Ascending aorta (tissue), 2 donors: ENCODE measurements at regions not wholly inside any gene's neighbourhood (a gene's known extent, or its start where the extent isn't known, plus 50 kb on each side); places are given as distances from the start of the nearest gene placed in this dataset.
"Not testable (repeated sequence)": the region's sequence is repeated elsewhere in the genome, so short reads cannot be mapped to it uniquely, and the experiment has no call there.

Experiments used
- DNase-seq, 2 donors: peaks; one replicate each; pipeline ENCODE4 v3.0.0-alpha.2; 2019; ENCODE audit warnings: low spot score in 2 of 2
- H3K27ac ChIP-seq, 2 donors: fragments of 200-600 bp; sonication (generic); one replicate each; pipeline ENCODE4 v1.5.1; 2016 to 2017; ENCODE audit warnings: mild to moderate bottlenecking in 1 of 2
- H3K27me3 ChIP-seq: fragments of 200-600 bp; sonication (generic); one replicate; pipeline ENCODE4 v1.5.1; 2017
- H3K36me3 ChIP-seq, 2 donors: fragments of 200-600 bp; sonication (generic); one replicate each; pipeline ENCODE4 v1.5.1; 2016
- H3K4me1 ChIP-seq, 2 donors: fragments of 200-600 bp; sonication (generic); one replicate each; pipeline ENCODE4 v1.5.1; 2016 to 2017; ENCODE audit warnings: mild to moderate bottlenecking in 1 of 2
- H3K4me3 ChIP-seq, 2 donors: fragments of 200-600 bp; sonication (generic); one replicate each; pipeline ENCODE4 v1.5.1; 2016 to 2017; ENCODE audit warnings: mild to moderate bottlenecking in 1 of 2
- H3K9me3 ChIP-seq, 2 donors: fragments of 200-600 bp; sonication (generic); one replicate each; pipeline ENCODE4 v1.5.1; 2016
- CTCF ChIP-seq, 3 experiments: fragments of 200-600 bp in 2 of 3; fragments of 450-650 bp in 1 of 3; sonication (generic) in 2 of 3; IDR thresholded peaks; one replicate each; pipeline ENCODE4 v1.5.1; 2016 to 2019; ENCODE audit warnings: antibody characterized with exemption in 3 of 3, mild to moderate bottlenecking in 1 of 3, moderate library complexity in 1 of 3
- intact Hi-C: fragments of 100-400 bp; cut with DNase I; formaldehyde crosslinking; loops from one replicate; pipeline ENCODE4 v1.15.1; 2023

GRCh38 chr21:14050121-14050520, 160.6 kb downstream of the LIPI start:
- H3K27ac ChIP-seq: no peak overlapping the region
- H3K36me3 ChIP-seq: no peaks in the 10 kb centered on the region
- no peaks in the 10 kb centered on the region for H3K27me3 ChIP-seq
- no peaks in the 10 kb centered on the region for H3K4me1 ChIP-seq
- no peak for DNase-seq
- intact Hi-C loops: no loop called here
- H3K4me3 ChIP-seq: no peak overlapping the region
- TF ChIP-seq CTCF (IDR thresholded peaks at IDR 0.05): no peak
- H3K9me3 ChIP-seq: peaks cover 0 to 11% of the 10 kb centered on the region in 2 donors

- Histone ChIP-seq H3K9me3 (peaks cover 0 to 11% of the 10 kb centered on the region in 2 donors), H3K36me3 (no peaks in the 10 kb centered on the region), H3K4me1 (no peaks in the 10 kb centered on the region), H3K27ac (no peak overlapping the region), H3K4me3 (no peak overlapping the region), H3K27me3 (no peaks in the 10 kb centered on the region)
- intact Hi-C loops: no loop called here
- TF ChIP-seq CTCF (IDR thresholded peaks at IDR 0.05): no peak
- DNase-seq: no peak
These were observed 164.4 kb downstream of the LIPI start for GRCh38 chr21:14046401-14046800.

GRCh38 chr21:14040386-14040785, 170.4 kb downstream of the LIPI start:
- no peak overlapping the region for H3K27ac ChIP-seq
- DNase-seq: no peak
- no peaks in the 10 kb centered on the region for H3K4me1 ChIP-seq
- no peaks in the 10 kb centered on the region for H3K27me3 ChIP-seq
- no peaks in the 10 kb centered on the region for H3K36me3 ChIP-seq
- intact Hi-C loops: no loop called here
- H3K4me3 ChIP-seq: no peak overlapping the region
- no peaks in the 10 kb centered on the region for H3K9me3 ChIP-seq
- TF ChIP-seq CTCF (IDR thresholded peaks at IDR 0.05): no peak

- intact Hi-C loops, H3K27ac ChIP-seq, DNase-seq, H3K36me3 ChIP-seq, H3K9me3 ChIP-seq, H3K4me1 ChIP-seq, H3K27me3 ChIP-seq, H3K4me3 ChIP-seq: not testable (repeated sequence)
These were observed 182.1 kb downstream of the LIPI start for GRCh38 chr21:14028619-14029018.

- Histone ChIP-seq H3K4me3 (peak overlapping the region; percentile 55 to 64), H3K27ac (peak overlapping the region in 1 of 2 donors; percentile 34)
- peak; percentile 60 to 90 for DNase-seq
- H3K36me3 ChIP-seq, intact Hi-C loops, H3K9me3 ChIP-seq, H3K4me1 ChIP-seq, H3K27me3 ChIP-seq: not testable (repeated sequence)
These were observed 183.4 kb downstream of the LIPI start for GRCh38 chr21:14027235-14027869.

- H3K4me1 ChIP-seq, H3K27me3 ChIP-seq, H3K36me3 ChIP-seq, H3K4me3 ChIP-seq, H3K9me3 ChIP-seq, DNase-seq, intact Hi-C loops, H3K27ac ChIP-seq: not testable (repeated sequence)
These were observed 190.6 kb downstream of the LIPI start for GRCh38 chr21:14020108-14020507.

GRCh38 chr21:14015841-14016240, 194.9 kb downstream of the LIPI start:
- H3K9me3 ChIP-seq, H3K27ac ChIP-seq, H3K4me1 ChIP-seq, H3K27me3 ChIP-seq, DNase-seq, H3K4me3 ChIP-seq, H3K36me3 ChIP-seq, intact Hi-C loops: not testable (repeated sequence)

- H3K4me1 ChIP-seq, H3K9me3 ChIP-seq, H3K36me3 ChIP-seq, H3K4me3 ChIP-seq, H3K27ac ChIP-seq, DNase-seq, intact Hi-C loops, H3K27me3 ChIP-seq: not testable (repeated sequence)
These were observed 196.9 kb downstream of the LIPI start for GRCh38 chr21:14013623-14014498.
